Fibroblast of skin of scalp (primary cell): ENCODE measurements at regions not wholly inside any gene's neighbourhood (a gene's known extent, or its start where the extent isn't known, plus 50 kb on each side); places are given as distances from the start of the nearest gene placed in this dataset.

Source experiments
- DNase-seq: peaks from one replicate; pipeline ENCODE4 v3.0.0-alpha.2; 2013

DNA sequence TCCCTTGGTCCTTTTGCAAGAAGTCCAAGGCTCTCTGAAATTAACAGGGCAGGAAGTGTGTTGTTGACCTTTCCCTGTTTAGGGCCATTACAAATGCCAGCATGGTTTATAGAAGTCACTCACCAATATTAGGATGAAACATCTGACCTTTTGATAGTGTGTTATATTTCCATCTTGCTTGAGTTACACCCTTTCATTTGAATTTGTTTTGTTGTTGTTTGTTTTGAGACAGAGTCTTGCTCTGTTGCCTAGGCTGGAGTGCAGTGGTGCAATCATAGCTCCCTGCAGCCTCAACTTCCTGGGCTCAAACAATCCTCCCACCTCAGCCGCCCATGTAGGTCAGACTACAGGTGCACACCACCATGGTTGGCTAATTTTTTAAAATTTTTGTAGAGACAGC is 241.1 kb upstream of the USP9Y start:
- no peak for DNase-seq

DNA sequence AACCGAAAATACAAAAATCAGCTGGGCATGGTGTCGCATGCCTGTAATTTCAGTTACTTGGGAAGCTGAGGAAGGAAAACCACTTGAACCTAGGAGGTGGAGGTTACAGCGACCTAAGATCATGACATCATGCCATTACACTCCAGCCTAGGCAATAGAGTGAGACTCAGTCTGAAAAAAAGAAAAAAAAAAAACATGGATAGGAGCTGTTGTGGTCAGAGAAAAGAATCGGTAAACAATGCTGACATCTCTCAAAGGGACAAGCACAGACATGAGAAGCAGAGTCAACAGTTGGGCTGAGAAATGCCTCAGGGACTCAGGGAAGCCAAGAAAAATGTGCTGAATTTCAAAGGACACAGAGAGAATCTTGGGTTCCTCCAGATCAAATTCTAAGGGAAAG is 236.9 kb upstream of the USP9Y start:
- DNase-seq: no peak

DNA sequence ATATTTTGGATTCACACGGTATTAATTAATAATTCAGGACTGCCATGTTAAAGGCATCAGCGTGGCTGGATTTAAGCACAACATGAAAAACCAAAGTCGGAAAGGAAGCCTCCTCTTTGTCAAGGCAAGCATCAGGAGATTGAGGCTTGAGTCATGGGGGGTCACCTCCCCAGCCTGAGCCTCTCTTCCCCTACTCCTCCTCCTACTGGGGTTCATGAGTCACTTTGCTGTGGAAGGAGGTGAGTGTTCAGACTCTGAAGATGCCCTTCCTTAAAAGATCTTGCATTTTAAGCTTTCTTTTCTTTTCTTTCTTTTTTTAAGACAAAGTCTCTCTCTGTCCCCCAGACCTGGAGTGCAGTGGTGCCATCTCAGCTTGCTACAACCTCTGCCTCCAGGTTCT is 235.3 kb upstream of the USP9Y start:
- DNase-seq: no peak

GRCh38 chrY:12469081-12469480 is 231.9 kb upstream of the USP9Y start:
- DNase-seq: no peak

GRCh38 chrY:12474472-12474871 is 226.6 kb upstream of the USP9Y start:
- DNase-seq: no peak

GRCh38 chrY:12479382-12479781 is 221.6 kb upstream of the USP9Y start:
- DNase-seq: peak; percentile 46

GRCh38 chrY:12483394-12483793 is 217.6 kb upstream of the USP9Y start:
- DNase-seq: no peak

- DNase-seq: peak; percentile 2
These were observed 210.3 kb upstream of the USP9Y start for GRCh38 chrY:12490558-12491209.

- no peak for DNase-seq
These were observed 208.8 kb upstream of the USP9Y start for GRCh38 chrY:12492218-12492617.

GRCh38 chrY:12496007-12496406 is 205.0 kb upstream of the USP9Y start:
- DNase-seq: no peak

DNA sequence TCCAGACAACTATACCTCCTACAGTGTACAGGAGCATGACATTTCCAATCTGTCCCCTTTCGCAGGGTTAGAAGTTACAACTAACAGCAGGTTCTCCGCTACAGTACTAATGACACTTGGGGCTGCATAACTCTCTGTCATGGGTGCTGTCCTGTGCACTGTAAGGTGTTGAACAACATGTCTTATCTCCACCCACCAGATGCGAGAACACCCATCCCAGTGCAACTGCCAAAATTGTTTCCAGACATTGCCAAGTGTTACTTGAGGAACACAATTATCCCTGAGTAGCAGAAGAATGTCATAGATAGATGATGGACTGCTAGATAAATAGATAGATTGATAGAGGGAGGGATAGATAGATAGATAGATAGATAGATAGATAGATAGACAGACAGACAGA is 200.9 kb upstream of the USP9Y start:
- no peak for DNase-seq

DNA sequence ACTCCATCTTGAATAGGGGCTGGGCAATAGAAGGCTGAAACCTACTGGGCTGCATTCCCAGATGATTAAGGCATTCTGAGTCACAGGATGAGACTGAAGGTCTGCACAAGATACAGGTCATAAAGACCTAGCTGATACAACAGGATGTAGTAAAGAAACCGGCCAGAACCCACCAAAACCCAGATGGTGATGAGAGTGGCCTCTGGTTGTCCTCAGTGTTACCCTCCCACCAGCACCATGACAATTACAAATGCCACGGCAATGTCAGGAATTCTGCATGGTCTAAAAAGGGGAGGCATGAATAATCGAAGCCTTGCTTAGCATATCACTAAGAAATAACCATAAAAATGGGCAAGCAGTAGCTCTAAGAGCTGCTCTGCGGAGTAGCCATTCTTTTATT is 197.0 kb upstream of the USP9Y start:
- peak; percentile 39 for DNase-seq

DNA sequence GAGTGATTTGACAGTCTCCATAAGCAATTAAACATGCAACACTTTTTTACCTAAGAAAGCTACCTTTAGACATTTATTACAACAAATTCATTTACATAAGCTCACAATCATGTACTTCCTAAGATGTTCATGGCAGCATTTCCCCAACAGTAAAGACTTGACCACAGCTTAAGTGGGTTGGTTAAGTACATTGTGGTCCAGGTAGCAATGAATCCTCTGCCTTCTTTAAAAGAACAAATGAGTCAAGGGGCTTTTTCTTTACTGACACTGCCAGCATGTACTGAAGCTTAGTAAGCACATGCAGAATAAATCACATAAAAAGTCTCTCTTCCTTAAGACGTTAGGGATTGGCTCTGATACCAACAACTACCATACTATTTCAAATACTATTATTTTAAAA is 183.7 kb upstream of the USP9Y start:
- no peak for DNase-seq

DNA sequence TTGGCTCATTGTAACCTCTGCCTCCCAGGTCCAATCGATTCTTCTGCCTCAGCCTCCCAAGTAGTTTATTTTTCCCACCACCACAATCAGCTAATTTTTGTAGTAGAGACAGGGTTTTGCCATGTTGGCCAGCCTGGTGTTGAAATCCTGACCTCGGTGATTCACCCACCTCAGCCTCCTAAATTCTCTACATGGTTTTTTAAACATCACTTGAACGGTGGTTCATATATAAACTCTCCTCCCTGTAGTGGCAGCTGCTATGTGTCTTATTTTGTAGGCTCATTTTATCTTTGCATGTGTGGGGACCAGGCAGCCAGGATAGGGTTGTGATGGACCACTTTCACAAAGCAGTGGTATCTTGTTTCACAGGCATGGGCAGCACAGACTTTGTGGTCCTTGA is 175.8 kb upstream of the USP9Y start:
- no peak for DNase-seq

- no peak for DNase-seq
These were observed 174.5 kb upstream of the USP9Y start for GRCh38 chrY:12526362-12527063.

DNA sequence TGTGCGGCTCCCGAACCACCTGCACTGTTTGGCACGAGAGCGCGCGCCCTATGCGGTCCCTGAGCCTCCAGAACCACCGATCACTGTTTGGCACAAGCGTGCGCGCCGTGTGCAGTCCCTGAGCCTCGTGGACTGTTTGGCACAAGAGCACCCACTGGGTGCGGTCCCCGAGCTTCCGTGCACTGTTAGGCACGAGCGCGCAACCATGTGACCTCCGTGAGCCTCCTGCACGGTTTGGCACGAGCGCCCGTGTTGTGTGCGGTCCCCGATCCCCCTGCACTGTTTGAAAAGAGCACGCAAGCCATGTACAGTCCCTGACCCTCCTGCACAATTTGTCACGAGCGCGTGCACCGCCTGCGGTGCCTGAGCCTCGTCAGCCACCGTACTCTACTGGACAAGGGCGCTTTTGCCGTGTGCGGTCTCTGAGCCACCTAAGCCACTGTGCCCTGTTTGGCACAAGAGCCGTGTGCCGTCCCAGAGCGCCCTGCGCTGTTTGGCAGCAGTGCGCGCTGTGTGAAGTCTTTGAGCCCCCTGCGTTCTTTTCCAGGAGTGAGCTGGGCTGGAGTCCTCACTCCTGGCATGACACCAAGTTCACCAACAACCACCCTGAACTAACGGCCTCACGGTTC is 163.7 kb upstream of the USP9Y start:
- DNase-seq: peak; percentile 19

DNA sequence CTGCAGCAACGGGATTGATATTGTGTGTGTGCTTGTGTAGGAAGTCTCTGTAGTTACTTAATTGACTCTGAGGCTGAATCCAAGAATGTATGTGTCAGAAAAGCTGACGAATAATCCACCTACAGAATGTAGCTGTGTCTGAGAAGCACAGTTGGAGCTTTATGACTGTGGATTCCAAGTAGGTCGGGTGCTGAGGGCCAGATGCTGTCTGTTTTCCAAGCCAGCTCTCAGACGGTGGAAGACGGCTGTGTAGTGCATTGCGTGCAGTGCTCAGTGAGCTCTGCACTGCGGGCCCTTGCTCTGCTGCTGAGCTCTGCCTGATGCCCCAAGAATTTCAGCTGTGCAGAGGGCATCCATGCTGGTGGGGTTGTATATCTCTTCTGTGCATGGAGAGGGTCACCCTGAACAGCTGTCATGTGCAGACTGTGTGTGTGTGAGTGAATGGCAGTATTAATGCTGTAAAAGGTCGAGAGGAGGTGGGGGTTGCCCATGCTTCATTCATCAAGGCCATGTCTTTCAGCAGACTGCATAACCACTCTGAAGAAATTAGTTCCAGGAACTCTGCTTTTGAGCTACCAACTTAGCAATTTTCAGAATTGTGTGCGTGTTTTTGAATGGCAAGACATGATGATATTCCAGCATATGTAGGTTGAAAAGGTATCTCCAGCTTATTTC is 154.1 kb upstream of the USP9Y start:
- peak; percentile 57 for DNase-seq

GRCh38 chrY:12552471-12553283 is 148.4 kb upstream of the USP9Y start:
- peak; percentile 95 for DNase-seq

GRCh38 chrY:12553909-12554308 is 147.1 kb upstream of the USP9Y start:
- DNase-seq: peak; percentile 36

DNA sequence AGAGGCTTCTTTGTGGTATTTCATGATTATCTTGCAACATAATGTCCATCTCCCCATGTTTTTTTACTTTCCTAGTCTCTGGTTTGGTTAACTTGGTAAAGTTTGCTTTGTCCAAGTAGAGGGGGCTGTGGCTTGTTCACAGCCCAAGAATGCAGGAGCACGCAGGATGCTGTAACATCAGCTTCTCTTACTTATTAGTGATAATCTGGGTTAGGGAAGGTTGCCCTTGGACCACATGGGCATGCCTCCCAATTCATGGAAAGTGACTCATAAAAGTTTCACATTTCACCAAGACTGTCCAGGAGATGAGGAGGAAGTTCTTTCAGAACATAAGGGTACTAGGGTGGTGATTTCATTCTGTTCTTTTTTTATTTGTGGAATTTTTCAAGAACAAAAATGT is 146.0 kb upstream of the USP9Y start:
- peak; percentile 86 for DNase-seq

GRCh38 chrY:12559007-12559406 is 142.0 kb upstream of the USP9Y start:
- no peak for DNase-seq

DNA sequence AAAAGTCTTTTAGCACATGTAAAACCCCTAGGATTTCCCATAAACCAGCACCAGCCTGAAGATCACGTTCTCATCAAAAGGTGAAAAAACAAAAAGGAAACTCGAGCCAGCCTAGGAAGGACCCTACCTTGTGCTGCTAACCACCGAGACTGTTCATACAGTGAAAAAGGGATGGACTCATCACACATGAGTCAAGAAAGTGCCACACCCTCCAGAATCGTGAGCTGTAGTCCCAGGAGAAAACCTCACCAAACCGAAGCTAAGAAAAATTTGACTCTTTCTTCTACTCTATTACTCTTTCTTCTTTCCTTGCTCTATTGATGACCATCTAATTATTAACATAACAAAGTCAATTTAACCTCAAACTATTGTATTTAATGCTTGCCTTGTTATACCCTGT is 124.8 kb upstream of the USP9Y start:
- DNase-seq: no peak
